ENCODE measurements at regions not wholly inside any gene's neighbourhood (a gene's known extent, or its start where the extent isn't known, plus 50 kb on each side); places are given as distances from the start of the nearest gene placed in this dataset.
A peak's percentile ranks its signal among the peaks of the same experiment; 100 is the strongest.

DNA sequence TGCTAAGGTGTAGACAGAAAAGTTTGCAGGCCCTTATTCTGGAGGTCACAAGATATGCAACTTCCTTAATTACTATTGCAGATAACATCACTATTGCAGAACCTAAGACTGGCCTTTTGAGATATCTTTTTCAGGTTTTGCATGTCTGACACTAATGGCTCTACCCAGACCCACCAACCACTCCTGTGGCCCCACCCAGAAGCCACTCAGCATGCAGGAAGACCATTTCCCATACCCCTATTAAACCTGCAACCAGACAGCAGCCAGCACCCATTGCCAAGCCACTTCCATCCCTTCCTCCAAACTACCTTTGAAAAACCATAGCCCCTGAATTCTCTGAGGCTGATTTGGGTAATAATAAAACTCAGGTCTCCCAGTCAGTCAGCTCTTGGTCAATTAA, 297.6 kb downstream of the SLITRK6 start:
- Histone ChIP-seq H3K27ac (no peak overlapping the region), H3K4me1 (replicated peaks) (peaks cover 13% of the 10 kb centered on the region), H3K9me3 (replicated peaks) (no peaks in the 10 kb centered on the region), H3K4me3 (no peak overlapping the region), H3K27me3 (replicated peaks) (no peaks in the 10 kb centered on the region), H3K36me3 (no peaks in the 10 kb centered on the region)
- DNase-seq (ENCODE audit: low read depth in 1 of 2, low spot score in 2 of 2): no peak

DNA sequence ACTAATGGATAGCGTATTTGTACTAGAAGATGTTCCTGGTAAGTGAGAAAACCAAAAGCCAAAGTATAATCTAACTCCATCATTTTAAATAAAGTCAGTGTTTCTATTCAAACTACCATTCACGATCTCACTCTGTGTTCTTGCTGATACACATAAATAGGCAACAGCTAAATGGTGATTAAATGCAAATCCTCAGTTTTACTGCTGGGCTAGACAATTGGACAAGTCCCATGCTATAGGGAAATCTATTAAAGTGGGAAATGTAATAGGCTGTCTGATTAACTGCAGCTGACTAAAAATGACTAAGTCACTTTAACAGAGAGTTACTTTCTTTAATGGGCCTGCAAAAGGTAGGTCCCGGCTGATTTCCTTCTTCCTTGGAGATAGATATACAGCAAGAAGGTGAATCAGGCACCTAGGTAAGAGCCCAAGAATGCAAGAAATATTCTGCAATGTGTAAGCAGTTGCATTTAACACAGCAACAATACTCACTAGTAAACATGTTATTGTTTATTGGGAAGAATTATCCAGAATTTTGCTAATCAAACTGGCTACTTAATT, 298.4 kb downstream of the SLITRK6 start:
- Histone ChIP-seq H3K27me3 (replicated peaks) (no peaks in the 10 kb centered on the region), H3K4me3 (no peak overlapping the region), H3K27ac (no peak overlapping the region), H3K36me3 (no peaks in the 10 kb centered on the region), H3K4me1 (replicated peaks) (peaks cover 16% of the 10 kb centered on the region), H3K9me3 (replicated peaks) (0 out of 2 replicates have a peak, but pooled peaks cover 3% of the 10 kb centered on the region)
- no peak for DNase-seq (ENCODE audit: low read depth in 1 of 2, low spot score in 2 of 2)

- no peak for DNase-seq (ENCODE audit: low read depth in 1 of 2, low spot score in 2 of 2)
- Histone ChIP-seq H3K36me3 (no peaks in the 10 kb centered on the region), H3K4me1 (replicated peaks) (peaks cover 16% of the 10 kb centered on the region), H3K9me3 (replicated peaks) (0 out of 2 replicates have a peak, but pooled peaks cover 3% of the 10 kb centered on the region), H3K27ac (no peak overlapping the region), H3K4me3 (no peak overlapping the region), H3K27me3 (replicated peaks) (no peaks in the 10 kb centered on the region)
Observed at GRCh38 chr13:85498774-85499173, 300.4 kb downstream of the SLITRK6 start.

DNA sequence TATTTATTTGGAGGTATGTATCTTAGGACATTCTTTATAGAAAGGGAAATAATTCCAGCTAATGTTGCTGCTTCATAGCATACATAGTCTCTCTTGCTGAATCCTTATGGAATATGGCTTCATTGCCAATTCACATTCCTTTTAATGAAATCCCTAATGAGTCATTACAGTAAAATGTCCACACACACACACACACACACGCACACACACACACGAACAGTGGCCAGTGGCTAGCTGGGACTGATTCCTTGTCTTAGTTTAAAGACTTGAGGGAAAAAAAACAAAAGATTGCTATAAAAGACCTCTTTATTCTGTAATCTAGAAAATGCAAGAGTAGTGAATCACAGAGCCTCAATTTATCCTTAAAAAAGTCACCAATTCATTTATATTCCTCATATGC, 301.6 kb downstream of the SLITRK6 start:
- Histone ChIP-seq H3K9me3 (replicated peaks) (0 out of 2 replicates have a peak, but pooled peaks cover 3% of the 10 kb centered on the region), H3K36me3 (no peaks in the 10 kb centered on the region), H3K27me3 (replicated peaks) (no peaks in the 10 kb centered on the region), H3K27ac (peak overlapping the region; percentile 89), H3K4me1 (replicated peaks) (peaks cover 16% of the 10 kb centered on the region), H3K4me3 (no peak overlapping the region)
- peak; percentile 87 to 95 for DNase-seq (ENCODE audit: low read depth in 1 of 2, low spot score in 2 of 2)

DNA sequence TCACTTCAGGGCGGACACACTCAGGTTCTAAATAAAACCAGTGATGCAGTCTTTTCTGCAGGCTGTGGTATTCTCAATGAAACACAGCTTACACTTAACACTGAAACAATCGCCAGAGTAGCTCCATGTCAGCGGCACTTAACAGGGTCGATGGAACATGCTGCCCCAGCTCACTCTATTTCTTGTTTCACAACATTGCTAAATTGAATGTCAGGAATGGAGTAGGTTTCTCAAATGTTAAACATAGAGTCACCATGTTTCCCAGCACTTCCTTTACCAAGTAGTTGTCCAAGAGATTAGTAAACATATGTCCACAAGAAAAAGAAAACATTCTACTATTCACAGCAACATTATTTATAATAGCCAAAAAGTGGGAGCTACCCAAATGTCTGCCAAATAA, 306.9 kb downstream of the SLITRK6 start:
- Histone ChIP-seq H3K27ac (no peak overlapping the region), H3K4me1 (replicated peaks) (peaks cover 10% of the 10 kb centered on the region), H3K27me3 (replicated peaks) (no peaks in the 10 kb centered on the region), H3K4me3 (no peak overlapping the region), H3K9me3 (replicated peaks) (0 out of 2 replicates have a peak, but pooled peaks cover 3% of the 10 kb centered on the region), H3K36me3 (no peaks in the 10 kb centered on the region)
- no peak for DNase-seq (ENCODE audit: low read depth in 1 of 2, low spot score in 2 of 2)

DNA sequence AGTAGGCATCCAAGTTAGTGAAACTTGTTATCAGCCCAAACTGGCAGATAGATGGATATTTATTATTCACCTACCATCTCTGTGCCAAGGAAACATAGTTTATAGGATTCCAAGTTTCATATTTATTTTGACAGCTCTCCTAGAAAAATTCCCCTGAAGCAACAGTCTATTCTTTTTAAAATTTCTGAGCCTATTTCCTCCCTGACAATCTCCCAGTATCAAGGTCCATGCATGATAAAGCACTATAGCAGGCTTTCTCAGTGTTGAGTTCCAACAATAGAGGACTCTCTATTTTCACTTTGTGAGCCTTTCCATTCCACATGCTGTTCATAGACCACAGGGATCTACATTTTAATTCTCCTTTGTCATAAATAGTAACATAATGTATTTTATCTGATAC, 312.6 kb downstream of the SLITRK6 start:
- no peaks in the 10 kb centered on the region for H3K27me3 ChIP-seq (replicated peaks)
- H3K36me3 ChIP-seq: no peaks in the 10 kb centered on the region
- no peak for DNase-seq (ENCODE audit: low read depth in 1 of 2, low spot score in 2 of 2)
- no peak overlapping the region for H3K4me3 ChIP-seq
- no peak overlapping the region for H3K27ac ChIP-seq
- no peaks in the 10 kb centered on the region for H3K4me1 ChIP-seq (replicated peaks)
- no peaks in the 10 kb centered on the region for H3K9me3 ChIP-seq (replicated peaks)

GRCh38 chr13:85473144-85473543, 326.1 kb downstream of the SLITRK6 start:
- no peak for DNase-seq (ENCODE audit: low read depth in 1 of 2, low spot score in 2 of 2)
- Histone ChIP-seq H3K4me1 (replicated peaks) (no peaks in the 10 kb centered on the region), H3K27me3 (replicated peaks) (no peaks in the 10 kb centered on the region), H3K9me3 (replicated peaks) (no peaks in the 10 kb centered on the region), H3K4me3 (no peak overlapping the region), H3K36me3 (no peaks in the 10 kb centered on the region), H3K27ac (no peak overlapping the region)

DNA sequence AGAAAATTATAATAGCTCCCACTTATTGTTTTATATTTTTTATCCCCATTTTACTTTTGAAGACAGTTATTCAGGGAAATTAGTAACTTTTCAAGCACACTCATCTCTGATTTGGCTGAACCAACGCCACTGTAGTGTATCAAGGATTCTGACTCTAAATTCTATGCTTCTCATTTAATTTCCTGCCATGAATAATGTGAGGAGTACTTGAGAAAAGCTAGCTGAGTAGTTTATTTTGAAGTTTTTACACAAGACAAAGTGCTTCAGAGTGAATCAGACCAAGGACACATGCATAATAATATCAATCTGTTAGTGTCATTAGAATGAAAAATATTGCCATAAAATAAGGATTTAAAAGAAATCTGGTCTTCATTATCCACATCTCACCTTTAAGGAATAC, 329.9 kb downstream of the SLITRK6 start:
- Histone ChIP-seq H3K4me1 (replicated peaks) (no peaks in the 10 kb centered on the region), H3K4me3 (no peak overlapping the region), H3K27ac (no peak overlapping the region), H3K9me3 (replicated peaks) (no peaks in the 10 kb centered on the region), H3K36me3 (no peaks in the 10 kb centered on the region), H3K27me3 (replicated peaks) (no peaks in the 10 kb centered on the region)
- no peak for DNase-seq (ENCODE audit: low read depth in 1 of 2, low spot score in 2 of 2)

- Histone ChIP-seq H3K27me3 (replicated peaks) (no peaks in the 10 kb centered on the region), H3K36me3 (no peaks in the 10 kb centered on the region), H3K4me1 (replicated peaks) (no peaks in the 10 kb centered on the region), H3K27ac (no peak overlapping the region), H3K9me3 (replicated peaks) (no peaks in the 10 kb centered on the region), H3K4me3 (no peak overlapping the region)
- no peak for DNase-seq (ENCODE audit: low read depth in 1 of 2, low spot score in 2 of 2)
Observed at GRCh38 chr13:85462792-85463425, 336.3 kb downstream of the SLITRK6 start.

- no peak for DNase-seq (ENCODE audit: low read depth in 1 of 2, low spot score in 2 of 2)
Observed at GRCh38 chr13:85461621-85462020, 337.6 kb downstream of the SLITRK6 start.

GRCh38 chr13:85445534-85445933, 353.7 kb downstream of the SLITRK6 start:
- H3K27me3 ChIP-seq (replicated peaks): no peaks in the 10 kb centered on the region
- no peaks in the 10 kb centered on the region for H3K9me3 ChIP-seq (replicated peaks)
- no peaks in the 10 kb centered on the region for H3K4me1 ChIP-seq (replicated peaks)
- DNase-seq (ENCODE audit: low read depth in 1 of 2, low spot score in 2 of 2): no peak
- no peak overlapping the region for H3K4me3 ChIP-seq
- no peaks in the 10 kb centered on the region for H3K36me3 ChIP-seq
- H3K27ac ChIP-seq: no peak overlapping the region

More at GRCh38 chr13:85461621-85462020, 337.6 kb downstream of the SLITRK6 start:
- Histone ChIP-seq H3K4me1 (replicated peaks) (no peaks in the 10 kb centered on the region), H3K36me3 (no peaks in the 10 kb centered on the region), H3K9me3 (replicated peaks) (no peaks in the 10 kb centered on the region), H3K27me3 (replicated peaks) (no peaks in the 10 kb centered on the region), H3K4me3 (no peak overlapping the region), H3K27ac (no peak overlapping the region)

- Histone ChIP-seq H3K36me3 (no peaks in the 10 kb centered on the region), H3K9me3 (replicated peaks) (no peaks in the 10 kb centered on the region), H3K4me3 (no peak overlapping the region), H3K27me3 (replicated peaks) (no peaks in the 10 kb centered on the region), H3K4me1 (replicated peaks) (no peaks in the 10 kb centered on the region), H3K27ac (no peak overlapping the region)
- no peak for DNase-seq (ENCODE audit: low read depth in 1 of 2, low spot score in 2 of 2)
Observed at GRCh38 chr13:85441975-85442374, 357.2 kb downstream of the SLITRK6 start.

DNA sequence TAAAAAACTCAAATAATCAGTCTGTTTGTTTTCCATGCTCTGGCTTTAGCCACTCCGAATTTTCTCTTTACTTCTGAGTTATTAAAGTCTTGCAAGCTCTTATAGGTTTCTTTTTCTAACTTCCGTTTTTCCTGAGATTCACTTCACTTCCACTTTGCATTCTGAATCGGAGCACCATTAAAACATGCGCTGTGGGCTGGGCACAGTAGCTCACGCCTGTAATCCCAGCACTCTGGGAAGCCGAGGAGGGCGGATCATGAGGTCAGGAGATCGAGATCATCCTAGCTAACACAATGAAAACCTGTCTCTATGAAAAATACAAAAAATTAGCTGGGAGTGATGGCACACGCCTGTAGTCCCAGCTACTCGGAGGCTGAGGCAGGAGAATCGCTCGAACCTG, 357.9 kb downstream of the SLITRK6 start:
- Histone ChIP-seq H3K27me3 (replicated peaks) (no peaks in the 10 kb centered on the region), H3K27ac (no peak overlapping the region), H3K9me3 (replicated peaks) (no peaks in the 10 kb centered on the region), H3K36me3 (no peaks in the 10 kb centered on the region), H3K4me3 (no peak overlapping the region), H3K4me1 (replicated peaks) (no peaks in the 10 kb centered on the region)
- DNase-seq (ENCODE audit: low read depth in 1 of 2, low spot score in 2 of 2): no peak

DNA sequence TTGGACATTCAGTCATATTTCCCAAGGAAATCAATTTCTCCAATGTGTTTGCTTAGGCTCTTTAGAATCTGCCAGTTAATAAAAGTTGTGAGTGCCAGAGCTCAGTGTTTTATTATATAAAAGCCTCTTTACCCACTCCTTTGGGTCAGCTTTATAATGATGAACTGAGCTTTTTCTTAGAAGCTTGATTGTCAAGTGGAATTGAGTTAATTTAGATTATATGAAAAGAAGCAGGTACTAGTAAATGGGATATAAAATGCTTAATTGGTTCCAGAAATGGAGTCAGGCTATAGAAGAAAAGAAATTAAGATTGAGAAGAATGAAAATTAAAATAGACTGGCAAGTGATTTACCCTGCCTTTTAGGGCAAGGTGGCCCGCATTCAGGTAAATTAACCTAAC, 363.2 kb downstream of the SLITRK6 start:
- H3K4me1 ChIP-seq (replicated peaks): no peaks in the 10 kb centered on the region
- no peaks in the 10 kb centered on the region for H3K9me3 ChIP-seq (replicated peaks)
- no peaks in the 10 kb centered on the region for H3K27me3 ChIP-seq (replicated peaks)
- H3K4me3 ChIP-seq: no peak overlapping the region
- DNase-seq (ENCODE audit: low read depth in 1 of 2, low spot score in 2 of 2): no peak
- no peaks in the 10 kb centered on the region for H3K36me3 ChIP-seq
- no peak overlapping the region for H3K27ac ChIP-seq

DNA sequence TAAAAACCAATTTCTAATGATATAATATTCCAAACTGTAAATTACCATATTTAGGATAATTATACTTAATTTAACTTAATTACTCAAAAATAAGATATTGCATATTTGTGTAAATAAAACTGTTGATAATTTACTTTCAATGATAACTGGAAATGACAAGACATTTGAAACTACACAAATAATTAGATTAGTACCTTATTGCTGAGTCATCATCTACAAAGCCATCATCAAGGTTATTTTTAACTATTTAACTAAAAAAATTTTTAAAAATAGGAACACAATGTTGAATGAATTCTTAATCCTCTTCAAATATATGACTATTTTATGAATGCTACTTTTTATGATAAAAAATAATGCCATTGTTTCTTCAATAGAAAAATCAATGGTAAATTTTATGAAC, 364.3 kb downstream of the SLITRK6 start:
- no peak overlapping the region for H3K4me3 ChIP-seq
- no peak for DNase-seq (ENCODE audit: low read depth in 1 of 2, low spot score in 2 of 2)
- no peaks in the 10 kb centered on the region for H3K4me1 ChIP-seq (replicated peaks)
- H3K27me3 ChIP-seq (replicated peaks): no peaks in the 10 kb centered on the region
- H3K27ac ChIP-seq: no peak overlapping the region
- H3K9me3 ChIP-seq (replicated peaks): no peaks in the 10 kb centered on the region
- no peaks in the 10 kb centered on the region for H3K36me3 ChIP-seq
